ENCODE measurements at regions not wholly inside any gene's neighbourhood (a gene's known extent, or its start where the extent isn't known, plus 50 kb on each side); places are given as distances from the start of the nearest gene placed in this dataset.
"Not testable (repeated sequence)": the region's sequence is repeated elsewhere in the genome, so short reads cannot be mapped to it uniquely, and the experiment has no call there.

GRCh38 chr5:115751176-115751575 lies 65.3 kb downstream of the CDO1 start:
- intact Hi-C loops (cut with DNase I; ENCODE audit: low total_unique reads): no loop called here
- DNase-seq: no peak
- no peaks in the 10 kb centered on the region for H3K27me3 ChIP-seq
- no peaks in the 10 kb centered on the region for H3K4me1 ChIP-seq
- no peaks in the 10 kb centered on the region for H3K36me3 ChIP-seq
- TF ChIP-seq POLR2A (IDR thresholded peaks at IDR 0.05) (no peak), CTCF (IDR thresholded peaks at IDR 0.05) (no peak)
- no peaks in the 10 kb centered on the region for H3K9me3 ChIP-seq
- no peak overlapping the region for H3K4me3 ChIP-seq
- H3K27ac ChIP-seq: no peak overlapping the region

- TF ChIP-seq POLR2A (IDR thresholded peaks at IDR 0.05) (no peak), CTCF (IDR thresholded peaks at IDR 0.05) (no peak)
Observed at GRCh38 chr5:115749016-115749415, 67.4 kb downstream of the CDO1 start.

GRCh38 chr5:115739245-115739644 lies 77.2 kb downstream of the CDO1 start:
- H3K9me3 ChIP-seq; DNase-seq; H3K27me3 ChIP-seq; intact Hi-C loops (cut with DNase I; ENCODE audit: low total_unique reads); H3K27ac ChIP-seq; H3K36me3 ChIP-seq; H3K4me1 ChIP-seq; H3K4me3 ChIP-seq: not testable (repeated sequence)

More at GRCh38 chr5:115749016-115749415, 67.4 kb downstream of the CDO1 start:
- Histone ChIP-seq H3K4me3 (no peak overlapping the region), H3K4me1 (no peaks in the 10 kb centered on the region), H3K36me3 (no peaks in the 10 kb centered on the region), H3K27me3 (no peaks in the 10 kb centered on the region), H3K27ac (no peak overlapping the region), H3K9me3 (no peaks in the 10 kb centered on the region)
- no peak for DNase-seq
- intact Hi-C loops (cut with DNase I; ENCODE audit: low total_unique reads): no loop called here

GRCh38 chr5:115738830-115739229 lies 77.6 kb downstream of the CDO1 start:
- intact Hi-C loops (cut with DNase I; ENCODE audit: low total_unique reads): no loop called here
- Histone ChIP-seq H3K27me3 (no peaks in the 10 kb centered on the region), H3K4me1 (no peaks in the 10 kb centered on the region), H3K36me3 (no peaks in the 10 kb centered on the region), H3K27ac (no peak overlapping the region), H3K9me3 (no peaks in the 10 kb centered on the region), H3K4me3 (no peak overlapping the region)
- TF ChIP-seq CTCF (IDR thresholded peaks at IDR 0.05) (no peak), POLR2A (IDR thresholded peaks at IDR 0.05) (no peak)
- no peak for DNase-seq

- TF ChIP-seq CTCF (IDR thresholded peaks at IDR 0.05) (no peak), POLR2A (IDR thresholded peaks at IDR 0.05) (no peak)
Observed at GRCh38 chr5:115737452-115737851, 79.0 kb downstream of the CDO1 start.

GRCh38 chr5:115736690-115737005 lies 79.8 kb downstream of the CDO1 start:
- H3K4me3 ChIP-seq: no peak overlapping the region
- no peak overlapping the region for H3K27ac ChIP-seq
- intact Hi-C loops (cut with DNase I; ENCODE audit: low total_unique reads): no loop called here
- no peaks in the 10 kb centered on the region for H3K27me3 ChIP-seq
- DNase-seq: no peak
- TF ChIP-seq POLR2A (IDR thresholded peaks at IDR 0.05) (no peak), CTCF (IDR thresholded peaks at IDR 0.05) (no peak)
- H3K9me3 ChIP-seq: no peaks in the 10 kb centered on the region
- no peaks in the 10 kb centered on the region for H3K36me3 ChIP-seq
- H3K4me1 ChIP-seq: no peaks in the 10 kb centered on the region

More at GRCh38 chr5:115737452-115737851, 79.0 kb downstream of the CDO1 start:
- no peaks in the 10 kb centered on the region for H3K9me3 ChIP-seq
- DNase-seq: no peak
- no peaks in the 10 kb centered on the region for H3K36me3 ChIP-seq
- H3K4me3 ChIP-seq: no peak overlapping the region
- H3K27ac ChIP-seq: no peak overlapping the region
- intact Hi-C loops (cut with DNase I; ENCODE audit: low total_unique reads): no loop called here
- no peaks in the 10 kb centered on the region for H3K27me3 ChIP-seq
- H3K4me1 ChIP-seq: no peaks in the 10 kb centered on the region

Data from uterus (tissue), 3 donors.